GM12873 (cell line): ENCODE measurements at regions not wholly inside any gene's neighbourhood (a gene's known extent, or its start where the extent isn't known, plus 50 kb on each side); places are given as distances from the start of the nearest gene placed in this dataset.

Source experiments
- CTCF ChIP-seq: IDR thresholded peaks from 2 replicates; pipeline ENCODE4 v1.5.1; 2012; ENCODE audit warnings: low read depth, mild to moderate bottlenecking, moderate library complexity, low read length, control low read depth; ENCODE audit not compliant: insufficient read depth; ENCODE audit errors: missing control alignments

- no peak for TF ChIP-seq CTCF
These were observed 68.2 kb upstream of the BCL9 start for GRCh38 chr1:147472966-147473732.

- TF ChIP-seq CTCF = no peak
These were observed 67.6 kb upstream of the BCL9 start for GRCh38 chr1:147473733-147474049.

GRCh38 chr1:147475488-147475887, 65.8 kb upstream of the BCL9 start:
- TF ChIP-seq CTCF = no peak

GRCh38 chr1:147478521-147478920, 62.8 kb upstream of the BCL9 start:
- TF ChIP-seq CTCF = no peak

- TF ChIP-seq CTCF = no peak
These were observed 61.3 kb upstream of the BCL9 start for GRCh38 chr1:147479864-147480564.

- TF ChIP-seq CTCF = no peak
These were observed 60.8 kb upstream of the BCL9 start for GRCh38 chr1:147480565-147480935.

- TF ChIP-seq CTCF = no peak
These were observed 54.2 kb upstream of the BCL9 start for GRCh38 chr1:147486876-147487656.
